A204.1 (cell line): ENCODE measurements at regions not wholly inside any gene's neighbourhood (a gene's known extent, or its start where the extent isn't known, plus 50 kb on each side); places are given as distances from the start of the nearest gene placed in this dataset.

Source experiments
- FAIRE-seq: peaks from 2 replicates; lab custom pipeline; 2012; peaks lifted over from hg19 to GRCh38; lab: Jason Lieb, UNC

DNA sequence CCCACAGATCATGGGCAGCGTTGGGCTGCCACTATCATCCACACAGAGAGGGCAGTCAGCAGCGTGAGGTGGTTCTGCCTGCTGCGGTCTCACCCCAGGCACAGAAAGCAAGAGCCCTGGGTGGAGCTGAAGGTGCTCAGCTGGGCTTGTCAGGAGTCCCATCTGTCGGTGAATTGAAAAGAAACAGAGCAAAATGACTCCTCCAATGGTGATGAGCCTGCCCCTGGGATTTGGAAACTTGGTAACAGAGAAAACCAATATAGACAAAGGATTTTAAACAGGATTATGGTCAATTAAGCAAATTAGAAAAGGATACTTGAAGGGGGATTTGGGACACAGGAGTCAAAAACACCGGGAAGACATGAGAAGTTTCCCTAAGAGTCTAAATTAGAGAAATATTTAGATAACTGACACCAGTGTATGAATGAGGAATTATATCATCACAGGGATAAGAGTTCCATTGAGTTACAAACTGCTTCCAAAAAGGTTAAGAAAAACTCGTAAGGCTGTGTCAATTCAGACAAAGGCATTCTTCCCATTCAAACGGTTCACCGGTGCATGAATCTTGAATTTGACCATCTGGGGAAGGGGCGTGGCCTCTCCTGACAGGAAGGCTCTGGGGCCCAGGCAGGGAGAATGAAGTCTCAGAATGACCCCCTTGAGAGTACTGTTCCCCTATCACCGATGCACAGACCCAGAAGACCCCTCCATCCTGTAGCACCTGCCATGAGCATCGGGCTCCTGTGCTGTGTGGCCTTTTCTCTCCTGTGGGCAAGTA is 70.0 kb upstream of the PRSS58 start:
- FAIRE-seq: no peak

DNA sequence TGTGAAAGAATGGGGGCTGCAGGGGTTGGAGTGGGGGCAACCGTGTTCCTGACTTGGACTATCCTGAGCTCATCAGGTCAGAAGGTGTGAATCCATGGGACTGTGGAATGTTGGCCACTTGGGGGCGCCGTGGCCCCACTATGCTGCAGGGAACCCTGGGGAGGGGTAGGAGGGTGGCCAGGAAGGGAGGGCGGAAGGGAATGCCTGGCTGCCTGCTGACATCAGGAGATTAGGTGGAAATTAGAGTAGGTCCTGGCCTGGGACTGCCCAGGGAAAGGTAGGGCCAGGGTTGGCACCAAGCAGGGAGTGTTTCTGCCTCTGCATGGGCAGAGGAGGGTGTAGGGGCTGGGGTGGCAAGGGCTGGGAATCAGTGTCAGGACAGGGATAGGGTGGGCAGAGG is 65.8 kb upstream of the PRSS58 start:
- no peak for FAIRE-seq

DNA sequence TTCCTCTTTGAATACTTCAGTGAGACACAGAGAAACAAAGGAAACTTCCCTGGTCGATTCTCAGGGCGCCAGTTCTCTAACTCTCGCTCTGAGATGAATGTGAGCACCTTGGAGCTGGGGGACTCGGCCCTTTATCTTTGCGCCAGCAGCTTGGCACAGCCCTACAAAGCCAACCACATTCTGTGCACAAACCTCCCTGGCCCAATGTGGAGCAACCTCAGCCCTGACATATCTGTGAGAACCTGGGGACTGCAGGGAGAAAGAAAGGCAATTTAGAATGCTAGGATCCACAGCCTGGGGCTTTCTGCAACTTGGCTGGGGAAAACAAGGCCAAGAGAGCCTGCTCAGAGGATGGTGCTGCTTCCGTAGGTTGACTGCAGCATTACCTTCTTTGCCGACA is 63.5 kb upstream of the PRSS58 start:
- FAIRE-seq: no peak

DNA sequence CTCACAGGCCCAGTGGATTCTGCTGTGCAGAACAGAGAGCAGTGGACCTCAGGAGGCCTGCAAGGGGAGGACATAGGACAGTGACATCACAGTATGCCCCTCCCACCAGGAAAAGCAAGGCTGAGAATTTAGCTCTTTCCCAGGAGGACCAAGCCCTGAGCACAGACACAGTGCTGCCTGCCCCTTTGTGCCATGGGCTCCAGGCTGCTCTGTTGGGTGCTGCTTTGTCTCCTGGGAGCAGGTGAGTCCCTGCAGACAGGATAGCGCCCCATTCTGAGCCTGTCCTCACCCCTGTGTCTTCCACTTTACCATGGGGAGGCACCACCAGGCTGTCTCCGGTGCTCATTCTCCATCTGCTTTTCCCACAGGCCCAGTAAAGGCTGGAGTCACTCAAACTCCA is 63.0 kb upstream of the PRSS58 start:
- FAIRE-seq: no peak

DNA sequence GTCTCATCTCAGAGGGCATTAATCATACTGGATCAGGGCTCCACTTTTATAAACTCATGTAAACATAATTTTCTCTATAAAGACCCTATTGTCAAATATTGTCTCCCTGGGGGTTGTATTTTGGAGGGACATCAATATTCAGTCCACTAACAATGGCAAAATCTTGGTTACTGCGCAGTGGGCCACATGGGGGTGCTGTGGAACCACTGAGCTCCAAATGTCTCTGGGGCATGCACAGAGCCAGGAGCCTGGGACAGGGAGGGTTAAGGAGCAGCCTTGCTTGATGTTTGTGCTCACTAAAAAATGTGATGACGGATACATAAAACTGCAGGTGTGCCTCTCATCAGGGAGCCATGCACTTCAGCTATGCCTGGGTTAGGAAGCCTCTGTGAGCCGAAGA is 62.1 kb upstream of the PRSS58 start:
- FAIRE-seq: no peak

DNA sequence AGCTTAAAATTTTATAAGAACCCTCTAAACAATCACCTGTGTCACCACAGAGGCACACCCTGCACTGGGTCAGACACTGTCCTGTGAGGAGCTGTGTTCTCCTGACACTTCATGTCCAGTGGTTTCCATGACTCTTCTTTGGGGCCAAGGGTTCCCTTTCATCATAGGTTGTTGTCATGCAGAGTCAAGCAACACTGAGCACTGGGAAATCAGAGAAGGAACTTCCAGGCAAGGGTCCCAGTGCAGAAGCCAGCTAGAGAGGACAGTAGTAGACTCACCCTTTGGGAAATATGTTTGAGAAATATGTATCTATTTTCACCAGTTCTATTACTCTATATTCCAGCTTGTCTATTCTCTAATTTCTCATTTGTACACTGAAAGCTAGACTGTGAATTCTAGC is 56.4 kb upstream of the PRSS58 start:
- FAIRE-seq: no peak

DNA sequence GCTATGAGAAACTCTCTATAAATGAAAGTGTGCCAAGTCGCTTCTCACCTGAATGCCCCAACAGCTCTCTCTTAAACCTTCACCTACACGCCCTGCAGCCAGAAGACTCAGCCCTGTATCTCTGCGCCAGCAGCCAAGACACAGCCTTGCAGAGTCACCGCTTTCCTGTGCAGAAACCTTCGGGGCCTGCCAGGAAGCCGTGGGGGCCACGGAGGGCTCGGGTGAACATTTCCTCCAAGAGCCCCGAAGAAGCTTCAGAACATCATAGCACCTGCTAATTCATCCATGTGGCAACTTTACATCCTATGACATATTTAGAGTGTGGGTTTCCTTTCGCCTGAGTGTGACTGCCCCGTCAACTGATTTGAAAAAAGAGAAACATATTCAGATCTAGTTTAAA is 55.7 kb upstream of the PRSS58 start:
- no peak for FAIRE-seq

DNA sequence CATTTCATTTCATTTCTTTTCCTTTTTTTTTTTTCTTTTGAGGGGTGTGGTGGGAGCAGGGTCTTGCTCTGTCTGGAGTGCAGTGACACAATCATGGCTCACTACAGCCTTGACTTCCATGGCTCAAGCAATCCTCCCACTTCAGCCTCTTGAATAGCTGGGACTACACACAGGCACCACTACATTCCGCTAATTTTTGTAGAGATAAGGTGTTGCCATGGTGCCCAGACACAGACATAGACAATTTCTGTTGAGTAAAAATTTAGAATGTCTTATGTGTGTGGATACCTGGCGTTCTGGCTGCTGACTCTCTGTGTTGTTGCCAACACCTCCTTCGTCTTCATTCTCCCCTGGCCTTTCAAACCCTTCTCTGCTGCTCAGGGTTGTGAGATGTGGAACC is 54.0 kb upstream of the PRSS58 start:
- no peak for FAIRE-seq

DNA sequence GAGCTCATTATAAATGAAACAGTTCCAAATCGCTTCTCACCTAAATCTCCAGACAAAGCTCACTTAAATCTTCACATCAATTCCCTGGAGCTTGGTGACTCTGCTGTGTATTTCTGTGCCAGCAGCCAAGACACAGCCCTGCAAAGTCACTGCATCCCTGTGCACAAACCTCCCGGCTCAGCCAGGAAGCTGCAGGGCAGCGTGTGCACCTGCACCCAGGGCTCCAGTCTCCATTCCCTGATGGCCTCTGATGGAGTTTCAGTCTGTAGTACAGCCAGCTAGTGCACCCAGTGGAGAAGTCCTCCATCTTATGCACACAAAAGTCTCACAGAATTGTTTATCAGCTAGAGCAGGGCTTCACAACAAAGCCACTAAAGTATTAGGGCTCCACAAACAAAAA is 51.1 kb upstream of the PRSS58 start:
- FAIRE-seq: no peak

DNA sequence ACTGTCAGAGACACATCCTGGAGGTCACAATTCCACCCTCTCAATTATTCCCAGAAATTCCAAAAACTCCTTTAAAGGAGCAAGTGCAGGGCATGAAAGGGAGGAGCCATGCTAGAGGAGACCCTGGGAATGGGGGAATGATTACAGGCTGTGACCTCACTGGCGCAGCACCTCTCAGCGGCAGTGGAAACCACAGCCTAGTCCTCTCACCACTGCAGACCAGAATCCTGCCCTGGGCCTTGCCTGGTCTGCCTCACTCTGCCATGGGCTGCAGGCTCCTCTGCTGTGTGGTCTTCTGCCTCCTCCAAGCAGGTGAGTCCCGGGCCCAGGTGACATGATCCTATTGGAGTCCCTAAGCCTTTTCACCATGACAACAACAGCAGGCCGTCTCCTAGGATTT is 50.5 kb upstream of the PRSS58 start:
- no peak for FAIRE-seq
